ENCODE measurements at regions not wholly inside any gene's neighbourhood (a gene's known extent, or its start where the extent isn't known, plus 50 kb on each side); places are given as distances from the start of the nearest gene placed in this dataset.

- H4K8ac ChIP-seq (ENCODE audit: extremely low read depth, insufficient read depth, low read length), result no peak overlapping the region
- no peak overlapping the region for H2BK15ac ChIP-seq (ENCODE audit: low read length)
- no peak overlapping the region for H3K27ac ChIP-seq (ENCODE audit: low read depth, low read length)
- no peak overlapping the region for H3K14ac ChIP-seq (ENCODE audit: insufficient read length)
- no peaks in the 10 kb centered on the region for H3K27me3 ChIP-seq (replicated peaks in 1 of 4; ENCODE audit: control insufficient read depth in 3 of 4, extremely low read depth in 1 of 4, insufficient read depth in 3 of 4, low read length in 3 of 4)
- POLR2A ChIA-PET (ENCODE audit: partially characterized antibody), result no interaction called here
- H3K18ac ChIP-seq (ENCODE audit: extremely low read depth, low read length), result no peak overlapping the region; the same call in 1 of the 2 replicates
- no peak overlapping the region for H3K56ac ChIP-seq (replicated peaks; ENCODE audit: insufficient read length, low read depth, low read length)
- no peaks in the 10 kb centered on the region for H4K20me1 ChIP-seq (replicated peaks in 1 of 2; ENCODE audit: control insufficient read depth in 1 of 2, insufficient read depth in 2 of 2, low read length in 2 of 2)
- DNase-seq (ENCODE audit: low read depth in 1 of 2, low spot score in 2 of 2) (no peak), FAIRE-seq (no peak)
- no peak overlapping the region for H3K23ac ChIP-seq (ENCODE audit: insufficient read length)
- no peak overlapping the region for H2AK5ac ChIP-seq (ENCODE audit: low read depth, low read length)
- no peaks in the 10 kb centered on the region; a peak in 1 of 7 replicates for H3K4me1 ChIP-seq (replicated peaks in 1 of 4; ENCODE audit: control insufficient read depth in 3 of 4, insufficient read depth in 4 of 4, low read length in 3 of 4)
- 0 out of 2 replicates have a peak overlapping the region, but pooled peaks have one; percentile 5 for H2BK12ac ChIP-seq (ENCODE audit: low read depth, low read length)
- H3K9ac ChIP-seq (replicated peaks in 1 of 4; ENCODE audit: extremely low read depth in 1 of 4, low read depth in 3 of 4, low read length in 3 of 4), result no peak overlapping the region
- peak overlapping the region; percentile 61; the same call in 1 of the 2 replicates for H2BK20ac ChIP-seq (ENCODE audit: low read length)
- no peak overlapping the region for H4K91ac ChIP-seq (replicated peaks; ENCODE audit: insufficient read length, low read length)
- no peaks in the 10 kb centered on the region for H3K79me2 ChIP-seq (ENCODE audit: control insufficient read depth in 1 of 2, insufficient read depth in 2 of 2, low read length in 2 of 2)
- WGBS, 2 experiments (ENCODE audit: extremely low coverage in 1 of 2, insufficient coverage in 1 of 2, insufficient read length in 1 of 2, insufficient replicate concordance in 2 of 2, low coverage in 1 of 2, low lambda C conversion rate in 2 of 2, missing lambda C conversion rate in 1 of 2), result 91% methylated on average over 6 of the region's 6 CpGs; no CpG with 5 or more reads in 1 of the 2 experiments
- H4K5ac ChIP-seq (ENCODE audit: insufficient read length, low read depth, low read length), result no peak overlapping the region
- no peak overlapping the region for H3K4ac ChIP-seq (replicated peaks; ENCODE audit: insufficient read length, low read depth, low read length)
- H3K36me3 ChIP-seq (ENCODE audit: control insufficient read depth in 2 of 4, insufficient read depth in 4 of 4, low read length in 3 of 4), result no peaks in the 10 kb centered on the region
- H3K9me3 ChIP-seq (ENCODE audit: insufficient read depth in 2 of 2, low read depth in 1 of 2, low read length in 1 of 2), result no peaks in the 10 kb centered on the region
- no peak for TF ChIP-seq RFX5 (IDR thresholded peaks at IDR 0.05; ENCODE audit: borderline replicate concordance, low read depth, low read length)
- CTCF ChIA-PET (ENCODE audit: partially characterized antibody), result interaction anchor here (0.7 to 5.5 kb wide), 11 partner anchors 9 to 478 kb away, joined by 3 to 73 read pairs (median 6); no protein-coding TSS in a partner anchor
- no peaks in the 10 kb centered on the region; the same call in 1 of the 2 replicates for H3K23me2 ChIP-seq (ENCODE audit: low read depth, low read length)
- H2BK5ac ChIP-seq (ENCODE audit: low read depth, low read length), result 0 out of 2 replicates have a peak overlapping the region, but pooled peaks have one; percentile 7
- no peak overlapping the region for H2AFZ ChIP-seq (ENCODE audit: low read length)
- no peaks in the 10 kb centered on the region for H3K79me1 ChIP-seq (ENCODE audit: low read depth, low read length)
- no peak overlapping the region for H2BK120ac ChIP-seq (replicated peaks; ENCODE audit: low read depth, low read length)
- no peak overlapping the region for H3K4me3 ChIP-seq (ENCODE audit: extremely low read depth in 1 of 4, insufficient read depth in 2 of 4, low read depth in 3 of 4, low read length in 4 of 4)
- no peak overlapping the region for H3K4me2 ChIP-seq (ENCODE audit: insufficient read depth in 1 of 2, low read depth in 2 of 2, low read length in 2 of 2)
Measured at GRCh38 chr10:80702143-80702542, 164.4 kb downstream of the SH2D4B start.
